ENCODE measurements at regions not wholly inside any gene's neighbourhood (a gene's known extent, or its start where the extent isn't known, plus 50 kb on each side); places are given as distances from the start of the nearest gene placed in this dataset.

DNA sequence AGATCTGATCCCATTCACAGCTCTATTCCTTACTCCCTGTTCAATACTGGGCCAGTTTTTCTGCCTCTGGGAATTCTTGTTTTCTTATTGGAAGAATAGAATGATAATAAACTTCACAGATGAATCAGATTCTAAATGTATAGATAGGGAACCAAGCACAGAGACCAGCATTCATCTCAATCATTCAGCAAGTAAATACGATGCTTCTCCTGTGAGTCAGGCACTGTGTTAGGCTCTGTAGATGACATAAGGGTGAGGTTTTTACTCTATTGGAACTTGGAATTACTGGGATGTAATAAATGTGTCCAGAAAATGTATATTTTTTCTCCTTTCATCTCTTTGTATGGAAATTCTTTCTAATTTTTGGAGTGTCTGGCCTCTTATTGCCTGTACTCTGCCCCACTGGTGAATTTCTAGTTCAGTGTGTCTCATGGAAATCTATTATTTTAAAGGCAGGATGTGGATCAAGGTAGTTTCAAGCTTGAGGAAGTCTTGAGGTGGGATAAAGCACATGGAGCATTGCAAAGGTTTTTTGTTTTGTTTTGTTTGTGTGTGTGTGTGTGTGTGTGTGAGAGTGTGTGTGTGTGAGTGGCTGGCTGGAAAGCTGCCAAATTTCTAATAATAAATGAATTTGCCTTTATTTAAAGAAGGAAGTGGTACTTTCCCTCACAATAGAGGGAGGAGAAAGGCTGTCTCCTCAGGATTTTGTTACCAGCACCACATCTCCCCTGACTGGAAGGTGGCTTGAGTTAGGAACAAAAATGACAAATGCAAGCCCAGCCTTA, 117.9 kb upstream of the HS3ST1 start:
- DNase-seq (ENCODE audit: low read depth), result no peak
- TF ChIP-seq, protein P1, sequence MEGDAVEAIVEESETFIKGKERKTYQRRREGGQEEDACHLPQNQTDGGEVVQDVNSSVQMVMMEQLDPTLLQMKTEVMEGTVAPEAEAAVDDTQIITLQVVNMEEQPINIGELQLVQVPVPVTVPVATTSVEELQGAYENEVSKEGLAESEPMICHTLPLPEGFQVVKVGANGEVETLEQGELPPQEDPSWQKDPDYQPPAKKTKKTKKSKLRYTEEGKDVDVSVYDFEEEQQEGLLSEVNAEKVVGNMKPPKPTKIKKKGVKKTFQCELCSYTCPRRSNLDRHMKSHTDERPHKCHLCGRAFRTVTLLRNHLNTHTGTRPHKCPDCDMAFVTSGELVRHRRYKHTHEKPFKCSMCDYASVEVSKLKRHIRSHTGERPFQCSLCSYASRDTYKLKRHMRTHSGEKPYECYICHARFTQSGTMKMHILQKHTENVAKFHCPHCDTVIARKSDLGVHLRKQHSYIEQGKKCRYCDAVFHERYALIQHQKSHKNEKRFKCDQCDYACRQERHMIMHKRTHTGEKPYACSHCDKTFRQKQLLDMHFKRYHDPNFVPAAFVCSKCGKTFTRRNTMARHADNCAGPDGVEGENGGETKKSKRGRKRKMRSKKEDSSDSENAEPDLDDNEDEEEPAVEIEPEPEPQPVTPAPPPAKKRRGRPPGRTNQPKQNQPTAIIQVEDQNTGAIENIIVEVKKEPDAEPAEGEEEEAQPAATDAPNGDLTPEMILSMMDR (IDR thresholded peaks at IDR 0.05; ENCODE audit: low read depth, low read length, missing control alignments), result no peak
- no peak overlapping the region for H3K4me3 ChIP-seq (ENCODE audit: low read depth, low read length)

DNA sequence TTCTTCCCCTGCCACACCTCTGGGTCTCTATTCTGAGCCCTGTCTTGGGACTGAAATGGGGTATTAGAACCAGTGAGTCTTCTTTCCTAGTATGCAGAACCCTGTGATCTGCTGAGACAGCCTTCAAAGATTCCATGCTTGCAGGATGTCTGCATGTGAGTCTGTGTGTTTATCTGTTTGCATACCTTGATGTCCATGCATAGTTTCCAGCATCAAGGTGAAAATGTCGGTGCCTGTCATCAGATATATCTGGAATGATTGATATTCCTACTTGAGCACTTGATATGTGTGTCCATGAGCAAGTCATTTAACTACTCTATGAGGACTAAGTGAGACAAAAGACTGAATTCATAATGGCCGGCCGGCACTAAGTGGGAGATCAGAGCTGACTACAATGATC, 117.0 kb upstream of the HS3ST1 start:
- no peak overlapping the region for H3K4me3 ChIP-seq (ENCODE audit: low read depth, low read length)
- no peak for DNase-seq (ENCODE audit: low read depth)
- TF ChIP-seq, protein P1 (IDR thresholded peaks at IDR 0.05; ENCODE audit: low read depth, low read length, missing control alignments), result no peak

DNA sequence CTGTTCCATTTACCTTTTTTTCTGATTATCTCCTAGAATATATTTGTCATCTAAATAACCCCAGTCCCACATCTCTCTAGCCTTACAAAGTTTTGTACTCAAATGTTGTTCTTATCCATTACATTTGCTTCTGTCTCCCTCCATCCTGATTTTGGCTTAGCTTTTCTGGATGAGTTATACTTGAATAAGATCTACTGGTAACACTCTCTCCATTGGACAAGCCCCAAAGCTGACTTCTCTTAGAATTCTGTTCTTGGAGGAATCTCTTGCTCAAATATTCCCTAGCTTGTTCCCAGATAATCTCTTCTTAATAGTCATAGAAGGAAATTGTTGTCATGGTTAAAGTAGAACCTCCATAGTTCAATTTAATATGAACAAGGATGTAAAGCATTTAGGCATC, 115.5 kb upstream of the HS3ST1 start:
- no peak for DNase-seq (ENCODE audit: low read depth)
- TF ChIP-seq, protein P1 (IDR thresholded peaks at IDR 0.05; ENCODE audit: low read depth, low read length, missing control alignments), result no peak
- H3K4me3 ChIP-seq (ENCODE audit: low read depth, low read length), result no peak overlapping the region

DNA sequence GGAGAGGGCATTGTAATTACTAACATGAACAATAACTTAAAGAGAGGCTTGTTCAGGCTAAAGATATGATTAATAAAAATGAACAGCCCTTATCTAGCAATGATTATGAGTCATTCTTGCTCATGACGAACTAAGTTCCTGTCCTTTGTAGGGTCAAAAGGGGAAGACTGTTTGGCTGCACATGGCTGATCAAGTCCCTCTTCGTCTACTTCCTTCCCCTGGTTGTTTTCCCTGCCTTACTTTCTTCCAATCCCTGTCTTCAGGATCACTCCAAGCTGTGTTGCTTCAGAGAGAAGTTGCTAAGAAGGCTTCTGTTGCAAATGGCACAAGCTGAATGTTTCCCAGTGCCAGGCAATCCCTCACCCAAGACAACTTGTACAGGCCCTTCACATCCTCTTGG, 115.0 kb upstream of the HS3ST1 start:
- TF ChIP-seq, protein P1 (IDR thresholded peaks at IDR 0.05; ENCODE audit: low read depth, low read length, missing control alignments), result no peak
- no peak for DNase-seq (ENCODE audit: low read depth)

DNA sequence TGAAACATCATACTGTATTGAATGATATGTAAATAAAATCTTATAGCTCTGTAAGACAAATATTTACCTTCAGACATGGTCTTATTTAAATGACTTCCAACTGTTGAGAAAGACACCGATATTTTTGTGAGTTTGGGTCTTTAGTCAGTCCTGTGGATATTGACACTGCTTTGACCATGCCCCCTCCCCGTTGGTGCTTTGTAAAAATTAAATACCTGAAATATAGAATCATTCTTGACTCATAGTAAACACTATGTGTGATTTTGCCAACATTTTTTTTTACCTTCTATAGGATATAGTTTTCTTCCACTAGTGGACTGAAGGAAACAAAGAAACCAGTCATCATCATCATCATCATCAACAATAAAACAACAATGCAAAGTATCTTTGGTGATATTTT, 114.3 kb upstream of the HS3ST1 start:
- TF ChIP-seq, protein P1 (IDR thresholded peaks at IDR 0.05; ENCODE audit: low read depth, low read length, missing control alignments), result no peak
- no peak overlapping the region for H3K4me3 ChIP-seq (ENCODE audit: low read depth, low read length)
- no peak for DNase-seq (ENCODE audit: low read depth)

More for the DNA sequence above, 115.0 kb upstream of the HS3ST1 start:
- H3K4me3 ChIP-seq (ENCODE audit: low read depth, low read length), result no peak overlapping the region

DNA sequence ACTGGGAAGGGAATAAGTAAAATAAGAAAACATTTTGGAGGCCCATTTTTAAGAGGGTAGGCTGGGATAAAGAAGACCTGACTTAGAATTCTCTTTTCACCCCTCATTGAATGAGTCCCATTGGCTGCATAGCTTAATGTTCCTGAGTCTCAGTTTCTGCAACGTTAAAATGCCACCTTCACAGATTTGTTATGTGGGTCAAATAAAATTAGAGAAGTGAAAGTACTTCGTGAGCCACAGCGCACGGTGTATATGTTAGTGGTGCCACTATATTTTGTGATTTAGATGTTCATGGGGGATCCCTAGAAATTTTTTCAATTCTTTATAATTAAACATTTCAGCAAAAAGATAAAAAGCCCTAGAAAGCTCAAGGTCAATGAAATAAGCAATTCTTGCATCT, 109.2 kb upstream of the HS3ST1 start:
- no peak overlapping the region for H3K4me3 ChIP-seq (ENCODE audit: low read depth, low read length)
- no peak for DNase-seq (ENCODE audit: low read depth)
- TF ChIP-seq, protein P1 (IDR thresholded peaks at IDR 0.05; ENCODE audit: low read depth, low read length, missing control alignments), result no peak

DNA sequence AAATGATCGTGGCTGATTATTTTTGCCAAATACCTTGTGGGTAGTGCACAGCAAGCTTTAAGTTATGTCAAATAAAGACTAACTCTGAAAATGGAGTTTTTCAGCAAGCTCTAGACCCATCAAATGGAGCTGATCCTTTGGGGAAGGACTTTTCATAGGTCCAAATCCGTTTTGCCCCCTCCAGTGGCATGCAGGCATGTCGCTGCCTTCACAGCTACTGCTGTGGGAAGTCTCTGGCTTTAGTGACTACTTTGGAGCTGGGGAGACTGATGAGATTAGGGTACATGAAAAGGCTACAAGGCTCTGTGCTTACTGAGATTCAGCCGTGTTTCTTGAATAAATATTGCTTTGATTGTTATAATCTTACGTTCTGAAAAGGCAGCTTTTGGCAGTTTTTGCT, 106.6 kb upstream of the HS3ST1 start:
- TF ChIP-seq, protein P1 (IDR thresholded peaks at IDR 0.05; ENCODE audit: low read depth, low read length, missing control alignments), result no peak
- H3K4me3 ChIP-seq (ENCODE audit: low read depth, low read length), result no peak overlapping the region
- DNase-seq (ENCODE audit: low read depth), result no peak

All from GM12864 (cell line).